Activated naive CD8-positive, alpha-beta T cell treated with anti-CD3 and anti-CD28 coated beads, Interleukin-2, amount 50 U/mL, for 24 hours (primary cell): ENCODE measurements at regions not wholly inside any gene's neighbourhood (a gene's known extent, or its start where the extent isn't known, plus 50 kb on each side); places are given as distances from the start of the nearest gene placed in this dataset.
A peak's percentile ranks its signal among the peaks of the same experiment; 100 is the strongest.
"Not testable (repeated sequence)": the region's sequence is repeated elsewhere in the genome, so short reads cannot be mapped to it uniquely, and the experiment has no call there.

Experiments
- ATAC-seq: fragments of 150-1000 bp; cut with Tn5 transposase; one replicate; pipeline ENCODE4 v1.10.0; 2021
- DNase-seq: peaks from one replicate; pipeline ENCODE4 v3.0.0; 2021
- H3K27ac Mint-ChIP-seq: one replicate; pipeline ENCODE4 v1.8.0; 2021; ENCODE audit warnings: mild to moderate bottlenecking, mixed read lengths
- H3K27me3 Mint-ChIP-seq: one replicate; pipeline ENCODE4 v1.8.0; 2021; ENCODE audit warnings: mixed read lengths
- H3K36me3 Mint-ChIP-seq: one replicate; pipeline ENCODE4 v1.8.0; 2021; ENCODE audit warnings: low read depth, mixed read lengths
- H3K4me1 Mint-ChIP-seq: one replicate; pipeline ENCODE4 v1.8.0; 2021; ENCODE audit warnings: mixed read lengths
- H3K4me3 Mint-ChIP-seq: one replicate; pipeline ENCODE4 v1.8.0; 2021; ENCODE audit warnings: mild to moderate bottlenecking, moderate library complexity, mixed read lengths
- H3K9me3 Mint-ChIP-seq: one replicate; pipeline ENCODE4 v1.8.0; 2021; ENCODE audit warnings: mixed read lengths

DNA sequence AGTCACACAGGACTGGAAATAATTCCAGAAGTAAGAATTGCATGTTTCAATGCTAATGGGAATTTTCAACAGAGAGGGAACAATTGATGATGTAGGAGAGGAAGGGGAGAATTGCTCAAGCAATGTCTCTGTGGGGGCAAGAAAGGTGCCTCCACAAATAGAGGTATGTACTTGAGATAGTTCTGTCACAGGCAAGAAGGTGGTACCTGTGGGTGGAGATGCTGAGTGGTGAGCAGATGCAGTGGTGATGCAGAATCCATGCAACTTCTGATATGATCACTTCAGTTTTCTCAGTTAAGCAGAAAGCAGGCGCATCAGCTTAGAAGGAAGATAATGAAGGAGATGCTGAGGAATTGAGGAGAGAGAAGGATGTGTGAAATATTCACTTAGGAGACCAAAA lies 55.1 kb upstream of the SEC24B start:
- Mint-ChIP-seq H3K4me3 (no peak overlapping the region), H3K9me3 (no peaks in the 10 kb centered on the region), H3K27ac (no peak overlapping the region), H3K4me1 (no peaks in the 10 kb centered on the region), H3K27me3 (peaks cover 4% of the 10 kb centered on the region), H3K36me3 (no peaks in the 10 kb centered on the region)
- DNase-seq (no peak), ATAC-seq (no peak)

DNA sequence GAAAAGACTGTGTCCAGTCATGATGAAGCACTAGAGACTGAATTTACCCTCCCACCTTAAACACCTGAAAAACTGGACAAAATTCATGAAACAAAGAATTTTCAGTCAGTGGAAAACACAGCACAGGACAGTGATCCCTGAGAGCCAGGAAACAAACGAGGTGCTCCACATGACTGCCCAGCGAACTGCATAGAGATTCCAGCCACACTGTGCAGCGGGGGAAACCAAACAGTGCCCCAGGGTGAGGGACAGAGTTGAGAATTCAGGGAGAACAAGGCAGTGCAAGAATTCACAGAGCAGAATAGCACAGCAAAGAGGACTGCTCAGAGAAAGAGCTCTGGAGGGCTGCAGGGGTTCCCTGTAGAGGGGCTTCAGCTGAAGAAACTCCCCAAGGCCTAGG lies 55.5 kb upstream of the SEC24B start:
- Mint-ChIP-seq H3K27ac (no peak overlapping the region), H3K4me1 (no peaks in the 10 kb centered on the region), H3K4me3 (no peak overlapping the region), H3K27me3 (peaks cover 6% of the 10 kb centered on the region), H3K36me3 (no peaks in the 10 kb centered on the region), H3K9me3 (no peaks in the 10 kb centered on the region)
- ATAC-seq: no peak
- DNase-seq: no peak

GRCh38 chr4:109375778-109376414 lies 57.7 kb upstream of the SEC24B start:
- Mint-ChIP-seq H3K4me3 (no peak overlapping the region), H3K4me1 (no peaks in the 10 kb centered on the region), H3K27ac (no peak overlapping the region), H3K9me3 (no peaks in the 10 kb centered on the region), H3K27me3 (peaks cover 15% of the 10 kb centered on the region), H3K36me3 (no peaks in the 10 kb centered on the region)
- DNase-seq (no peak), ATAC-seq (no peak)

- no peak for DNase-seq
- no peak overlapping the region for H3K27ac Mint-ChIP-seq
- H3K9me3 Mint-ChIP-seq: no peaks in the 10 kb centered on the region
- ATAC-seq: no peak
- H3K27me3 Mint-ChIP-seq: peaks cover 31% of the 10 kb centered on the region
- H3K36me3 Mint-ChIP-seq: no peaks in the 10 kb centered on the region
- H3K4me1 Mint-ChIP-seq: peaks cover 2% of the 10 kb centered on the region
- H3K4me3 Mint-ChIP-seq: no peak overlapping the region
Measured at GRCh38 chr4:109368661-109369060, 65.0 kb upstream of the SEC24B start.

- H3K9me3 Mint-ChIP-seq: no peaks in the 10 kb centered on the region
- no peak for DNase-seq
- H3K4me1 Mint-ChIP-seq: peaks cover 4% of the 10 kb centered on the region
- no peak overlapping the region for H3K27ac Mint-ChIP-seq
- H3K27me3 Mint-ChIP-seq: peaks cover 24% of the 10 kb centered on the region
- no peak for ATAC-seq
- H3K4me3 Mint-ChIP-seq: no peak overlapping the region
- H3K36me3 Mint-ChIP-seq: no peaks in the 10 kb centered on the region
Measured at GRCh38 chr4:109365939-109366338, 63.5 kb upstream of the COL25A1 start.

- H3K4me1 Mint-ChIP-seq, DNase-seq, H3K4me3 Mint-ChIP-seq, H3K27ac Mint-ChIP-seq, ATAC-seq, H3K9me3 Mint-ChIP-seq, H3K36me3 Mint-ChIP-seq: not testable (repeated sequence)
- H3K27me3 Mint-ChIP-seq: peaks cover 25% of the 10 kb centered on the region
Measured at GRCh38 chr4:109365297-109365696, 62.8 kb upstream of the COL25A1 start.

DNA sequence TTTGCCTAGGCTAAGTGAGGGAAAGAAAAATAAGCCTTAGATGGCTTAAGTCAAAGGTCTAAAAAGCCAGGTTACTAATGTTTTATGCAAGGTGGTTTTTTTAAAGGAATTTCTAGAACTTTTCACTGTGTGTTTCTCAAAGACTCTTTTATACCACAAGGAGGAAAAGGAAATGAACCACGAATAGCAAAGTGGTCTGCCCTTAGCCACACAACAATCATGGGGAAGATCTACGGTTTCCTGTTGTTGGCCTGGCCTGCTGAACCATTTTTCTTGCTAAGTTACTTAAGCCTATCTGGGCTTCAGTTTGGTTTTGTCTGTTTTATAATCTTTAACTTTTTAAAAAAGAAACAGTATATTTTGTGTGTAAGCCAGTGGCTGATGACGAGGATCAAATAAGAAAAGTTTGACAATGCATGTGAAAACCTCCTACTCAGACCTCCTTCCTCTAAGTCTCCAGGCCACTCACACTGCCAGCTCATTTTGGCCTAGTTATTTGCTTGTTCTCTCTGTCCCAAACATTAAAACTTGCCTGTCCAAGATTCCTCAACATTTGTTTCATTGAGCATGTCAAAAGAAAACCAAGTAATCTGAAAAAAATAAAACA lies 56.7 kb upstream of the COL25A1 start:
- H3K4me3 Mint-ChIP-seq: no peak overlapping the region
- peaks cover 27% of the 10 kb centered on the region for H3K27me3 Mint-ChIP-seq
- peaks cover 27% of the 10 kb centered on the region for H3K4me1 Mint-ChIP-seq
- no peaks in the 10 kb centered on the region for H3K36me3 Mint-ChIP-seq
- DNase-seq: no peak
- ATAC-seq: peak; percentile 78
- no peaks in the 10 kb centered on the region for H3K9me3 Mint-ChIP-seq
- no peak overlapping the region for H3K27ac Mint-ChIP-seq

DNA sequence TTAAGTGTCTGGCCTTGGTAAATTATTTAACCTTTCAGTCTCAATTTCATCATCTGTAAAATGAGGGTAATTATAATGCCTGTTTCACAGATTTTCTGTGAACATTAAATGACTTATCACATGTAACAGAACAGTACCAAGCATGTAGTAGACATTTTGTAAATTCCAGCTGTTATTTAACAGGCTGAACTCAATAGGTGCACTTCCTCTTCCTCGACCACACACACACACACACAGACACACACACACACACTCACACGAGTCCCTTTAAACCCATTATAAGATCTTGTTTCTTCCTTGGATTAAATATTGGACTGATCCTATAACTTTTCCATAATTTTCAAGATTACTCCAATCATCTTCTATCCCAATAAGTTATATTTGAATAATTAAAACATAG lies 53.4 kb upstream of the COL25A1 start:
- ATAC-seq (no peak), DNase-seq (no peak)
- no peaks in the 10 kb centered on the region for H3K9me3 Mint-ChIP-seq
- H3K4me3 Mint-ChIP-seq: no peak overlapping the region
- peaks cover 25% of the 10 kb centered on the region for H3K4me1 Mint-ChIP-seq
- peaks cover 28% of the 10 kb centered on the region for H3K27me3 Mint-ChIP-seq
- no peaks in the 10 kb centered on the region for H3K36me3 Mint-ChIP-seq
- no peak overlapping the region for H3K27ac Mint-ChIP-seq

DNA sequence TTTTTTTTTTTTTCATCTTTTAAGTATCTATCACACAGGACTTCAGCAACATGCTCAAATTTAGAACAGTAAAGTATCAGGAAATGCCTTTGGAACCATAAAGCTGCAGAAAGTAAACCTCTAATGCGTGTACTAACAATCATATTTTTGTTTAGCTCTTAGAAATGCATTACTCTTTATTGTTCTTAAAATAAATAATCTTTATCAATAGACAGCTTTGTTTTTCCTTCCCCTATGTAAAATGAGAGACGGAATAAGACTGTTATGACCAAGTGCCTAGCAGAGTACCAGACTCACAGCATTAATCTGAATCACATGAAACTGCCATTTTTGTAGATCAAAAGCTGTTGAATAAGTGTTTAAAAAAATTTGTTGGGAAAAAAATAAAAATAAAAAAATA lies 50.5 kb upstream of the COL25A1 start:
- H3K27ac Mint-ChIP-seq: no peak overlapping the region

More for the DNA sequence above, 50.5 kb upstream of the COL25A1 start:
- DNase-seq: no peak
- Mint-ChIP-seq H3K4me3 (no peak overlapping the region), H3K9me3 (no peaks in the 10 kb centered on the region), H3K27me3 (peaks cover 27% of the 10 kb centered on the region), H3K4me1 (peaks cover 6% of the 10 kb centered on the region), H3K36me3 (no peaks in the 10 kb centered on the region)
- no peak for ATAC-seq
